Activated CD4-positive, alpha-beta T cell treated with anti-CD3 and anti-CD28 coated beads for 48 hours (primary cell): ENCODE measurements at regions not wholly inside any gene's neighbourhood (a gene's known extent, or its start where the extent isn't known, plus 50 kb on each side); places are given as distances from the start of the nearest gene placed in this dataset.

ENCODE experiments used
- DNase-seq: peaks from one replicate; pipeline ENCODE4 v3.0.0-alpha.2; 2020

DNA sequence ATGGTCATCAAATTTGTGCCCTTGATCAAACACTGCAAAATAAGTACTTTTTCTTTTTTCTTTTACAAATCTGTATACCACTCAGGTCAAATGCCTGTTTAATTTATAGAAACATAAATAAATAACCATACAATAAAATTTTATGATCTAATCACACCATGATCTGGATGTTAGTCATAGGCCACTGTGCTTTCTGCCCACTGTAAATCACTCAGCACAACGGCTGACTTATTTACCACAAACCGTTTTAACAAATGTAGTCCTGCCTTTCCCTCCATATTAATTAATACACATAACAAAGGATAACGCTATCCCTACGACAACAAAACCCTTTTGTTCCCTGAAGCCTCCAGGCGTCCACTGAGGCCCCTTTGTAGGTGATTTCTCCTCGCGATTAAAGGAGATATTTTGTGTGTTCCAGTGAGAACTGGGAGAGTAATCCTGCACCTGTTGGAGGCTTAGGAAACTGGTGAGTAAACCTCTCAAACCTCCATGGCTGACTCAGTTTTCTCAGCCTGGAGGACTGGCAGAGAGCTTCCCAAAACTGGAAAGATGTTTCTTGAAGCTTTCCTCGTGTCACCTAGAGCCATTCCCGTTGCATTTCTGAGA lies 477.1 kb upstream of the SGCG start:
- DNase-seq: no peak

DNA sequence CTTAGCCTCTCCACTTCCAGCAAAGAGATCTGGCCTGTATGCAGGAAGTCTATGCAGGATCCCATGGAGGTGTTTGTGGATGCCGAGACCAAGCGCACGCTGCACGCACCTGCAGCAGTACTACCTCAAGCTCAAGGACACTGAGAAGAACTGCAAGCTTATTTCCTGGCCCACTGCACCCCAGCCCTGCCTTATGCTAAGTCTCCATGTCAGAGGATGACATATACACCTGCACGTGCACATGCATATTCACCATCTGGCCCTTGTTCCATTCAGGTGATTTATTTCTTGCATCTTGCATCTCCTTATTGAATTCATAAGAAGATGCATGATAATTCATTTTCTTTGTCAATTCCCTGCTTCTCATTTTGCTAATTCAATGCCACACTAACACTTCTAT lies 472.8 kb upstream of the SGCG start:
- no peak for DNase-seq

GRCh38 chr13:22717036-22717435 lies 463.7 kb upstream of the SGCG start:
- no peak for DNase-seq

- DNase-seq: no peak
Observed at GRCh38 chr13:22726726-22727125, 454.1 kb upstream of the SGCG start.

DNA sequence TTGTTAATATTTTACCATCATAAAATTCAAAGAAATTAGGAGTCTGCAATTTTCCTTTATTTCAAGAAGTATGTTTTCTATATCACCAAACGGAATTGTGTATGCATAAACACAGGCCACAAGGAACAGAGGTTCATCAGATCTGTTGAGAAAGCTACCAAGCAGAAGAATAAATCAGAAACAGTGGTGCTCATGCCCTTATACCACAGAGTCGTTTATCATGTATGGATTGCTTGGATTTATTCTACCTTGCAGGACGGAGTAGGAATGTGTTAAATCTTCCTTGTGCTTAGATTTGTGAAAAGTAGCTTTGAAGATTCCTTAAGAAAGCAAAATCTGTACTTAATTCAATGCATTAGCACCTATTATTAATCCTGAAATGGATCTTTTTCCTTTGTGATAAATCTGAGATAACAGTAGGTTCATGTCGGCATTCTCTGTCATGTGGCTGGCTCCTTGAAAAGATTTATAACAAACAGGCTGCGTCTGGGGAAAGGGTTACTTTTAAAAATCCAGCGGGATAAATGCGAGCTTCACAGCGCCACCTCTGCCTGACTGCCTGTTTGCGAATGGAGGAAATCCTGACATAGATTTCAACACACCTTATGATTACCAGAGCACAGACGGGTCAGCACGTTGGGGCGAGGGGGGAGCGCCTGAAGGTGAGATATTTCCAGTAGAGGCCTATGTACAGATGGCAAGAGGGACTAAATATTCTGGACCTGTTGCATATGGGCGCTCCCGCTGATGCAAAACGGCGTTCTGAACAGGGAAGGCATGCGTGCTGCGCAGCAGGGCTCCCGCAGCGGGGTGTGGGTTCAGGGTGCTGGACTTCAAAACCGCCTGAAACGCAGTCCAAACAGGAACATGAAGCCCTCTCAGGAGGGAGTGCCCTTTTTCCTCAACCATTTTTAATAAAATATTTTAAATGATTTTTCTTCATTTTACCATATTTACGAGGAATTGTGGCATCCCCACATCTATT lies 445.5 kb upstream of the SGCG start:
- DNase-seq: no peak

GRCh38 chr13:22736084-22736767 lies 444.6 kb upstream of the SGCG start:
- no peak for DNase-seq

DNA sequence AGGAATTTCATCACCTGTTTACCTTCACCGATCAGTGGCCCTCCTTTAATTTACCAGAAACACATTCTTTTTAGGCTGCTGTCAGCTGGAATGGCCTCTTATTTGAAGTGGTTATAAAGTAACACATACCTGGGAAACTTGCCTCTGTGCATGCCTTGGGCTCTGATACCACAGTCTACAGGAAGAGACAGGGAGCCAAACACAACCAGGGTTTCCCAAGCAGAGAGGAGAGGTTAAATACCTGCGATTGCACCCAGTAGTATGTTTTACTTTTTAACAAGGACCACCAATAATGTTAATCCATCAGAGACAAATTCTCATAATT lies 444.0 kb upstream of the SGCG start:
- no peak for DNase-seq

- no peak for DNase-seq
Observed at GRCh38 chr13:22738357-22738756, 442.4 kb upstream of the SGCG start.

DNA sequence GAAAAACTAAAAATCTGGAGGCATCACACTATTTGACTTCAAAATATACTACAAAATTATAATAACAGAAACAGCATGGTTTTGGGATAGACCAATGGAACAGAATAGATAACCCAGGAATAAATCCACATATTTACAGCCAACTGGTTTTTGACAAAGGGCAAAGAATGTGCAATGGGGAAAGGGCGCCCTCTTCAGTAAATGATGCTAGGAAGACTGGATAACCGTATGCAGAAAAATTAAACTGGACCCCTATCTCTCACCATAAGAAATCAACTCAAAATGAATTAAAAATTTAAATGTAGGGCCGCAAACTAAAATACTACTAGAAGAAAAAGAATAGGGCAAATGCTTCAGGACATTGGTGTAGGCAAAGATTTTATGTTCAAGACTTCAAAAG lies 440.5 kb upstream of the SGCG start:
- DNase-seq: no peak

- no peak for DNase-seq
Observed at GRCh38 chr13:22744688-22745452, 435.9 kb upstream of the SGCG start.

- DNase-seq: no peak
Observed at GRCh38 chr13:22748866-22749577, 431.8 kb upstream of the SGCG start.

DNA sequence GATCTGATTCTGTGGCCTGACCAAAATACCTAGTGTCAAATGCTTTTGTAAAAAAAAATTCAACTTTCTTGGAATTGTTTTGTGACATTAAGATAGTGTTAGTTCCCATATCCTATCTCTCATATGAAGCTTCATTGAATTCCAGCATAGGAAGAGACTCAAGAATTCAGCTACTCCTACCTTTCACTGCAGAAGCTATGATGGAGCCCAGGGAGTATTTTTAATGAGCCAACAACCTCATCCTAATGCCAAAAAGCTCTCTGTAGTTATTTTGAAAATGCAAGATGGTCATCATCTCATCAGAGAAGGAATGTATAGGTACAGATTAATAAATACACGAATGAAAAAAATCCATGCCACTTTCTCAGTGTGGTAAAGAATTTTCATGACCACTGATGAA lies 431.2 kb upstream of the SGCG start:
- DNase-seq: no peak

DNA sequence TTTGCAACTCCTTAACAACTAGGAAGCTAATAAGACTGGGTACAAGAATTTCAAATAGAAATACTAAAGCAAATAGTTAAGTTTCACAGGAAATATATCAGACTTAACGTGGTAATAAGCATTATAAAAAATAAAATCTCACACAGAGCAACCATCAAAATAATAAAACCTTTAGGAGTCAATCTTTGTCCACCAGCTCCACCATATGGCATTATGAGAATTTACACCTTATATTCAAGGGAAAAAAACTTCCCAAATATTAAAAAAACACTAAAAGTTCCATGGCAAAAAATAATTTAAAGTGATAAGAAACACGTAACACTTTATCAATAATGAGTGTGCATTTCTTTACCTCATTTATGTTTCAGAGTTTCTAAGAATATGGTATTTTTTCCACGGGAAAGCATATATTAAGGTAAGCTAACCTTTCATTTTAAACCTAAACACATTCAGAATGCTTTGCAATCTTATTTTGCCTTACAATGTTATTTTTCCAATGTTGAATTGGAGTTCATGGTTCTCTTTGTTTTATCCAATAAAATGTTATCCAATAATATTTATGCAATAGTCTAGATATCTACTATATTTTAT lies 423.2 kb upstream of the SGCG start:
- no peak for DNase-seq

GRCh38 chr13:22758245-22758644 lies 422.5 kb upstream of the SGCG start:
- no peak for DNase-seq

- no peak for DNase-seq
Observed at GRCh38 chr13:22761709-22762108, 419.1 kb upstream of the SGCG start.

- DNase-seq: no peak
Observed at GRCh38 chr13:22765547-22765946, 415.2 kb upstream of the SGCG start.

GRCh38 chr13:22770891-22771290 lies 409.9 kb upstream of the SGCG start:
- DNase-seq: no peak

DNA sequence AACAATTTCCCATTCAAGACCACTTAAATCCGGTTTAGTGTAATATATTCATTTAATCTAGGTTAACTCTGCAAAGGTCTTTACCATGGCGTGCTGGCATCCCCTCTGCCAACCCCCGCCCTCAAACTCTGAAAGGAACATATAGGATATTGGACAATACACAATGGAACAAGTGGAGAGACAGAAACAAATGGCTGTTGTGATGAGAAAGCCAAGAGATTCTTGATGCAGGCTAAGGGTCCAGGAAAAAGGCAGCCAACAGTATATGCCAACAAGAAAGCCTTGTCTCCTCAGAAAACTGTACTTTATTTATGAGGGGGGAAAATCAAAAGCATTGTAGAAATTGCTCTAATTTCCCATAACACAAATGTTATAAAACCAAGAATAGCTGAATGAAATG lies 407.3 kb upstream of the SGCG start:
- no peak for DNase-seq

DNA sequence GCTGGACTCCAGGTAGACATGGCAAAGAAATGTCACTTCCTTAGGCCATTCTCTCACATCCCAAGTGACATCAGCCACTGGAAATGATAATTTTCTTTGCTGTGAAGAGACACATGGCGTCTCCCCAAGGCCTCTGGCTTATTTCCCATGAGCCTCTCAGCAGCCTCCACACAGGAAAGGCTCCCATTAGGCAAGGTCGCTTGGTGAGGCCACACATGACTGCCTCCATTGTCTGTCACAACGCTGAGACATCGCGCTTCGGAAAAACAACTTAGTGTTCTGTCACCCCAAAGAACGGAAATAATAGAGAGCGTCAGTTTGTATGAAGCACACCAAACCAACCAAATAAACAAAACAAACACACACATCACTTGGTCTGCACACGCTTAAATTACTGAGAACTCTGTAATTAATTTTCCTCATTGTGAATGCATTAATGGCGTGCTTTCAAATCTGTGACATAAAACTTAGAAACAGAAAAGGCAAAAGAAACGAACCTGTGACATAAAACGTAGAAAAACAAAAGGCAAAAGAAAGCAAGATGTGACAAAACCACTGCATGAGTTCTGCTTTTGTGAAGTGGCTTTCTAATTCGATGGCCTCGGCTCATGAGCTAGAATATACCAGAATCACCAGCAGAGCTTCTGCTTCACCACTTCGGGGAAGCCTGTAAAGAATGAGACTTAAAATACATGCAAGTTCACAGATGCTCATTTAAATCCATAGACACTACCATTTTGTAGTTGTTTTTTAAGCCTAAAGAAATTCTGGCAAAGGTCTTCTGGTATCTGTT lies 404.2 kb upstream of the SGCG start:
- no peak for DNase-seq

GRCh38 chr13:22777207-22777606 lies 403.6 kb upstream of the SGCG start:
- DNase-seq: no peak

DNA sequence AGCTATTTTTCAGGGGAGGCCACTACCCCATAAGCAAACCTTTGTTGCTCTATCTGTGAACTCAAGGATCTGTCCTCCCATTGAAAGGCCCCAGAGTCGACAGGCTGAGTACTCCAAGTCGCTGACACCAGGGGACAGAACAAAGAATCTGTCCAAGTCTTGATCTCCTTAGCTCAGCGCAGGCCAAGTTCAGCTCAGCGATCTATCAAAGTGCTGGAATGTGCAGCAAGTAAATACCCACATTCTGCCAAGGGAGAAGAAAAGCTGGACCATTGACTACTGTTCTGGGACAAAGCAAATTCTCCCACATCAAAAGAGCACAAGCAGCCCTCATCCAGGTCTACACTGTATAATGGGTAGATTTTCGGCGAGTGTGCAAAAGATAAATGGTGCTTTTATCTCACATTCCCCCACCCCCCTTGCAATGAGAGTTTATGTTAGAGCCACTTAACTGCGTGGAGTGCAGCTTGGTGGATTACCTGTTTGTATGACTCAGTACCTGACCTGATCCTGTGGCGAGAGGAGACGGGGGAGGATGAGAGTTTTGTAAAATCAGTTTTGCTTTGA lies 391.7 kb upstream of the SGCG start:
- DNase-seq: no peak
